ENCODE measurements at regions not wholly inside any gene's neighbourhood (a gene's known extent, or its start where the extent isn't known, plus 50 kb on each side); places are given as distances from the start of the nearest gene placed in this dataset.
"Not testable (repeated sequence)": the region's sequence is repeated elsewhere in the genome, so short reads cannot be mapped to it uniquely, and the experiment has no call there.

DNA sequence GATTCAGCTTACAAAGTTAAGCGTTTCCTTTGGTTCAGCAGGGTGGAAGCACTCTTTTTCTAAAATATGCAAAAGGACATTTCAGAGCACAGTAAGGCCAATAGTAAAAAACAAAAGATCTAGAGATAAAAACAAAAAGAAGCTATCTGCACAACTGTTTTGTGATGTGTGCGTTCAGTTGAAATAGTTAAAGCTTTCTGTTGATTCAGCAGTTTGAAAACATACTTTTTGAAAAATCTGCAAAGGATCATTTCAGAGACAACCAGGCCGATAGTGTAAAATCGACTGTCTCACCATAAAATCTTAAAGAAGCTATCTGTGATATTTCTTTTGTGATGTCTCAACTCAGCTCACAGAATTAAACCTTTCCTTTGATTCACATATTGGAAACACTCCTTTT is 300.0 kb upstream of the ALG10B start:
- H3K4me3 ChIP-seq (ENCODE audit: low read length) = no peak overlapping the region
- DNase-seq (ENCODE audit: low read depth, low spot score) = no peak

DNA sequence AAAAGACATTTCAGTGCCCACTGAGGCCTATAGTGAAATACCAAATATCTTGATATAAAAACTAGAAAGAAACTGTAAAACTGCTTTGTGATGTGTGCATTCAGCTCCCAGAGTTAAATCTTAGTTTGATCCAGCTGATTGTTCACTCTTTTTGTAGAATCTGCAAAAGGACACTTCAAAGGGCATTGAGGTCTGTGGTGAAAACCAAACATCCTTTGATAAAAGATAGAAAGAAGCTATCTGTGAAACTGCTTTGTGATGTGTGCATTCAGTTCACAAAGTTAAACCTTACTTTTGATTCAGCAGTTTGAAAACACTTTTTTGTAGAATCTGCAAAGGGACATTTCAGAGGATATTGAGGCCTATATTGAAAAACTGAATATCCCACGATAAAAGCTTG is 290.7 kb upstream of the ALG10B start:
- H3K4me3 ChIP-seq (ENCODE audit: low read length) = no peak overlapping the region
- peak; percentile 94 for DNase-seq (ENCODE audit: low read depth, low spot score)

DNA sequence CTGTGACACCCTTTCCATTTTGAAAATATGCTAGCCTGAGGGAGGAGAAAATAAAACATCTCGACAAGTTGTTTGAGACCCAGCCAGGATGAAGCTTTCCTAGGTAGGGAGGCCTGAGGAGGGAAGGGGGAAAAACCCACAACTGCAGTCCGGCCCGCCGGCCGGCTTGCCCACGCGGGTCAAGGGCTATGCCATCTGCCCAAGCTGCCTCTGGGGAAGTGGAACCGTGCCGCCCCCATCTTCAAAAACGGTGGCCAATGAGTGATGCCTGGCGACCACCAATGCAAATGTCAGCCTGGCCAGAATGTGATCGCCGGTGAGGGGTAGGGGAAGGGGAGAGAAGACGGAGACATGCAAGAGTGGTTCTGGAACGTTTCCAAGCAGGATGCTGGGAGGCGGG is 263.5 kb upstream of the ALG10B start:
- no peak for DNase-seq (ENCODE audit: low read depth, low spot score)
- no peak overlapping the region for H3K4me3 ChIP-seq (ENCODE audit: low read length)

DNA sequence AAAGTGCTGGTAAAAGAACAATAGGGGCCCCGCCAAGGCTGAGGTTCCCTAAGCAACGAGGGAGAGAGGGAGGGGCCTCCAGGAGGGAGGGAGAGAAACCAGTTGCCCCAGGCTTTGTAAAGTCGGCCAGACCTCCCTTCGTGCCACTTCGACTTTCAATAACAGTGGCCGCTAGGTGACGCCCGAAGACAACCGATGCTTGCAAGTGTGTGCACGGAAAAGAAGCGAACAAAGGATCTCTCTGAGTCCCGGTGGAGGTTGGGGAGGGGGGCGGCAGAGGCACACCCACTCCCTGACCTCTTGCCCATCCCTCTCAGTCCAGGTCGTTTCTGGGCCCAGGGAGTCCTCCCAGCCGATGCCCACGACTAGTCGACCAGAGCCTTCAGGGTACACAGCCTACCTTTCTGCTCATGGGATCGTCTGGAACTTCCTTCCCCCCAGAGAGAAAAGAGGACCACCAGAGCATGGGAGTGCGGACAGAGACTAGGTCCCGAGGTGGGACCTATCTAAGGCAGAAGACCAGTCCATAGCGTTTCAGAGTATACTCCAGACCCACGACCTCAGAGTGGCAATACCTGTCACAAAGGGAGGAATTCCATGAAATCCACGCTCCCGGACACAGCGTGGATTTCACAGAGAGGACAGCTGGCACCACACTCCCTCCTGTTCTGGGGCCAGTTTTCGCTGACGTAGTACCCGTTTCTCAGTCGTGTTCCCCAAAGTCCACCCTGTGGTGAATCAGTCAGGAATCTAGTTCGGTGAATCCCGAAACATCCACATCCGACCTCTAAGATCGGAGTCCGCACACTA is 262.7 kb upstream of the ALG10B start:
- H3K4me3 ChIP-seq (ENCODE audit: low read length) = no peak overlapping the region
- no peak for DNase-seq (ENCODE audit: low read depth, low spot score)

DNA sequence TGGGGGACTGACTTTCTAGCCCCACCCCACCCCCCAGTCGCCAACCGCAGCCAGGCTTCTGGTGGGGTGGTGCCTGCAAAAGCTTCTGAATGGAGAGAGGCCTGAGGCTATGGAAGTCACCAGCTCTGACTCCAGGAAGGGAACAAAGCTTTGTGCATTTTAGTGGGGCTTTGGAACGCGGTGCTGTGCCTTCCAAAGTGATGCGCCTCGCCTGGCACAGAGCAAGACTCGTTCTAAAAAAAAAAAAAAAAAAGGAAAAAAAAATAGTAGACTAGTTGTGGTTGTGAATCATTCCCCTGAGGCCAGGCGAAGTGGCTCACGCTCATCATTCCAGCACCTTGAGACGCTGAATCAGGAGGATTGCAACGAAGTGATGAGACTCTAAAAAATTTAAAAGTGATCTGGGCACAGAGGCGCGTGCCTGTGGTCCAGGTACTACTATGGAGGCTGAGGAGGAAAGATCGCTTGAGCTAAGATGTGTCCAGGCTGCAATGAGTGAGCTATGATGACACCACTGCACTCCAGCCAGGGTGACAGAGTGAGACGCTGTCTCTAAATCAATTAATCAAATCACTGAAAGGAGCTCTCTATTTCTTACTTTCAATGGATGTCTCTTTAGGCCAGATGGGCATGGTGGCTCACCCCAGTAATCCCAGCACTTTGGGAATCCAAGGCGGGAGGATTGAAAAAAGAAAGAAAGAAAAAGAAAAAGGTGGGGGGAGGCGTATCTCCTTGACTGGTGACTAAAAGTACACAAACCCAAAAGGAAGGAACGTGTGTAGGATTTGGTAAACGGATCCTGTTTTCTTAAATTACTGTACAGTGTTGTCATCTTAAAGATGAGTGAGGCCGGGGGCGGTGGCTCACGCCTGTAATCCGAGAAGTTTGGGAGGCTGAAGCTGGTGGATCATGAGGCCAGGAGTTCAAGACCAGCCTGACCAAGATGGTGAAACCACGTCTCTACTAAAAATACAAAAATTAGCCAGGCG is 259.6 kb upstream of the ALG10B start:
- DNase-seq (ENCODE audit: low read depth, low spot score) = no peak
- H3K4me3 ChIP-seq (ENCODE audit: low read length) = no peak overlapping the region

DNA sequence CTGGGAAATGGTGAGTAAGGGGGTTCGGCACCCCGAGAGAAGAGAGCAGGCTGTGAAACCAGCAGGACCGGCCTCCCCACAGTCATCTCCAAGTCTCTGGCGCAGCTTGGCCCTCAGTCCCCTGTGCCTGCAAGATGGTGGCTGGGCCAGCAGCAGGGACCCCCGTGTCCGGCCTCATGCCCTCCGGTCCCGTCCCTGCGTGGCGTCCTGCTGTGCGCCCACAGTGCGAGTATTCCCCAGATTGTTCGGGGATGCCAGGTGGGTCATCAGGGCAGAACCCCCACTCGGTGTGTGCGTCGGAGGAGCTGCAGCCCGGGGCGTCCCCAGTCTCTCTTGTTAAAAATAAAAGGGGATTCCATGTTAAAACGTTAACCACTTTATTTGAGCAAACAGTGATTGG is 216.9 kb upstream of the ALG10B start:
- DNase-seq (ENCODE audit: low read depth, low spot score) = no peak
- no peak overlapping the region for H3K4me3 ChIP-seq (ENCODE audit: low read length)

DNA sequence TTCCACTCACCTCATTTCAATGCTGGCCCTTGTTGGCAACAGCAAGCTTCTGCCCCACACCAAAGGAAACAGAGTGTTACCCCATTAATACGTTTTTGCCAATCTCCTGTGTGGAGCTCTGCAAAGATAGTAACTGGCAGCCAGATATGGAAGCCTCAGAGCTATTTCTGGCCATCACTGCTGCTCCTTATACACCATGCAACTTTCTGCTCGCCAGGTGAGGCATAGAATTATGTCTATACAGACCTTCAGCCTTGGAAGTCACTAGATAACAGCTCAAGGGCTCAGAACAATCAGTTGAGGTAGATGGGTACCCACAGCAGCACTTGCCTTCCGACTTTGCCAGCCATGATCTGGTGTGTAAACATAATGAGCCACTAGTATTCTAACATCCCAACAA is 214.8 kb upstream of the ALG10B start:
- DNase-seq (ENCODE audit: low read depth, low spot score) = no peak

DNA sequence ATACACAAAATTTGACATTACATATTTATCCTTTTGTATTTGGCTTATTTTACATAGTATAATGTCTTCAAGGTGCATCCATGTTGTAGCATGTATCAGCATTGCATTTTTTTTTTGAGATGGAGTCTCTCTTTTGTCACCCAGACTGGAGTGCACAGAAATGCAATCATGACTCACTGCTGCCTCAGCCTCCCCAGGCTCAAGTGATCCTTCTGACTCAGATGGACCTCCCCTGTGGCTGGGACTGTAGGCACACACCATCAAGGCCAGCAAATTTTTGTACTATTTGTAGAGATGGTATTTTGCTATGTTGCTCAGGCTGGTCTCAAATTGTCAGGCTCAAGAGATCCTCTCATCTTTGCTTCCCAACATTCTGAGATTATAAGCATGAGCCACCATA is 214.4 kb upstream of the ALG10B start:
- no peak for DNase-seq (ENCODE audit: low read depth, low spot score)
- no peak overlapping the region for H3K4me3 ChIP-seq (ENCODE audit: low read length)

More for the DNA sequence above, 214.8 kb upstream of the ALG10B start:
- H3K4me3 ChIP-seq (ENCODE audit: low read length) = no peak overlapping the region

DNA sequence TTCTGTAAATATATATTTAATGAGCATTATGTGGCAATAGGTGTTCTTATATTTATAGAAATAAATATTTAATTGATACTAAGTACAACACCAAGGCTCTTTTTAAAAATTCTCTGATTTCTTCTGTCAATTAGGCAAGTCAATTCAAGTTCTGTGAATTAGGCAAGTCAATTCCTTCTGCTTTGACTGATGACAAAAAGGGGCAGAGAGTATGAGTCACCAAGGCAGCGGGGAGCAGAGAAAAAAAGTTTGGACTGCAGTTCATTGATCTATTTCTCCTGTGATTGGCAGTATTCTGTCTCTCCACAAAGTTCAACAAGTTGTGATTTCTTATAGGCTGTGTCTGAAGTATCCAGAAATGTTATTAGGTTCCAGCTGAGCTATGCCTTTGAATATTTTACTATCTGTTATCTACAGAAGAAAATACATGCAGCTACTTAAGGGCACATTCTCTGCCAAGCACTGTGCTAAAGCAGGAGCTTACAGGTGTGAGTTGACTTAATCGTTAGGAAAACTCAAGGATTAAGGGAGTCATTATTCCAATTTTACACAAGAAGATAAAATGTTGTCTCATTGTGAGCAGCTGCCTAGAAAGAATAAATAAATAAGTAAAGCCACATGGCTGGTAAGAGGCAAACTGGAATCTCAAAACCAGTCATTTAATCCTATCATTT is 206.4 kb upstream of the ALG10B start:
- H3K4me3 ChIP-seq (ENCODE audit: low read length) = no peak overlapping the region
- DNase-seq (ENCODE audit: low read depth, low spot score) = no peak

DNA sequence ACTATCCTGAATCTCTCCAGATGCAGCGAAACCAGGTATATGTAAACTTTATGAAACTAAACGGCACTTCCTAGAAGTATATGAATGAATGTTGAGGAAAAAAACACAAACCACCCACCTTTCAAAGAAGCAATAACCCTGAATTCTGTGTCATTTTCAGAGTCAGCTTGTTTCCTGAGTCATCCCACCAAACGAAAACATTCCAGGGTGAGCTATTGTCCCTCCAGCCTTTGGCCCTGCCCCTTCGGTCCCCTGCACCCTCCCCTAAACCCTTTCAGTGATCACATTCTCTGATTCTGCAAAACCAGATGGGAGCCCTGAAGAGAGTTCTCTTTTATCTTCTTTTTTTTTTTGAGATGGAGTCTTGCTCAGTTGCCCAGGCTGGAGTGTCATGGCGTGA is 202.6 kb upstream of the ALG10B start:
- no peak for DNase-seq (ENCODE audit: low read depth, low spot score)
- H3K4me3 ChIP-seq (ENCODE audit: low read length) = no peak overlapping the region

DNA sequence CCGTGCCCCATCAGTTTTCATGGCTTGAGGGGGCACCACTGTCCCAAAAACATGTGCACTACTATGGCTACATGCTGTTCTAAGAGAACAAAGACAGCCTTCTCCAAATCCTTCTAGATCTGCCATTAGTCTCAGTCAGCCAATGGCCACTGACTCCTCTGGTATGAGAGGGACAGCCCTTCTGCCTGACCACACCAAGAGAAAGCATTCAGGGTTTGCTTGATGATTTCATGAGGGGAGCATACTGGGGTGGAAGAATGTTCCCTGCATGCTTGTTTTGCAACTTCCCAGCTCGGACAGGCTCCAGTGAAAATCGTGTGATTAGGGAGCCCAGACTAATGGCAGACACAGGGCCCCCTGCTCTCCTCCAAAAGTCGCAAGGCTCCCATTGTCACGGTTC is 199.6 kb upstream of the ALG10B start:
- DNase-seq (ENCODE audit: low read depth, low spot score) = no peak
- no peak overlapping the region for H3K4me3 ChIP-seq (ENCODE audit: low read length)

DNA sequence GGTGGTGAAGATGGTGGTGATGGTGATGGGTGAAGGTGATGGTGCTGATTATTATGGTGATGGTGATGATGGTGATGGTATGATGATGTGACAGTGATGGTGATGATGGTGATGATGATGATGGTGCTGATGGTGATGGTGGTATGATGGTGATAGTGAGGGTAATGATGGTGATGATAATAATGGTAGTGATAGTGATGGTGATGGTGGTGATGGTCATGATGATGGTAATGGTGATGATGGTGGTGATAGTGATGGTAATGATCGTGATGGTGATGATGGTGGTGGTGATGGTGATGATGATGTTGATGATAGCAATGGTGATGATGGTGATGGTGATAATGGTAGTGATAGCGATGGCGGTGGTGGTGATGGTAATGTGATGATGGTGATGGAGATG is 197.9 kb upstream of the ALG10B start:
- no peak for DNase-seq (ENCODE audit: low read depth, low spot score)
- no peak overlapping the region for H3K4me3 ChIP-seq (ENCODE audit: low read length)

DNA sequence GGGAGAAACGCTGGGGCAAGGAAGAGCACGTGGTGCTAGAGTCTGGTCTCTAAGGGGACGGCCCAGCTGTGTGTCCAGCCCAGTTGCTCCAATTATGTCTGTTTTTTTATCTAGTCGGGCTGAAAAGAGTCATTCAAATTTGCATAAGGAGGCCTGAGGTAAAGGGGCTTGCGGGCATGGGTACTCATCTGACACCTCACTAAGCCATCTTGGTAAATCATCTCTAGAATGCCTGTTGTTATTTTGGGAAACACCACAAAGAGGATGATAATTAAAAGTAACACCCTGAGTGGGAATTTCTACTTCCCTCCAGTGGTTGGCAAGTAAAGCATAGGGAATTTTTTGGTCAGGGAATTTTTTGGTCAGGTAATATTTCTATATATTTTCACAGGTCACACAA is 196.1 kb upstream of the ALG10B start:
- no peak for DNase-seq (ENCODE audit: low read depth, low spot score)
- no peak overlapping the region for H3K4me3 ChIP-seq (ENCODE audit: low read length)

DNA sequence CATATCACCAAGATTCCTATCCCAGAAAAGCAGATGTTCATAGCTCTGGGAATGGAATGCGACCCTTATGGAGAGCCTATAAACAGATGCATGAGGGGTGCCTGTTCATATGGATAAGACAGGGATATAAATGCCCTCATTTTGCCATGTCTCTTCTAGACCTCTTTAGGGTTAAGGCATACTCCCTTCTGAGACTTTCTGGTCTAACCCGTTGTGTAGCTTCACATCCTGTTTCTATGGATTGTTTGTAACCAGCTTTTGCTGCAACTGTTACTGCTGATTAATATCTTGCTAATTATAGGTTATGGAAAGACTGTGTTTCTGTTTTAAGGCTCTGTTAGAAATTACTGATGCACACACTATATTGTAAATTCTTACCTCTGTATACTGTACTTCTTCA is 193.5 kb upstream of the ALG10B start:
- DNase-seq (ENCODE audit: low read depth, low spot score) = not testable (repeated sequence)

DNA sequence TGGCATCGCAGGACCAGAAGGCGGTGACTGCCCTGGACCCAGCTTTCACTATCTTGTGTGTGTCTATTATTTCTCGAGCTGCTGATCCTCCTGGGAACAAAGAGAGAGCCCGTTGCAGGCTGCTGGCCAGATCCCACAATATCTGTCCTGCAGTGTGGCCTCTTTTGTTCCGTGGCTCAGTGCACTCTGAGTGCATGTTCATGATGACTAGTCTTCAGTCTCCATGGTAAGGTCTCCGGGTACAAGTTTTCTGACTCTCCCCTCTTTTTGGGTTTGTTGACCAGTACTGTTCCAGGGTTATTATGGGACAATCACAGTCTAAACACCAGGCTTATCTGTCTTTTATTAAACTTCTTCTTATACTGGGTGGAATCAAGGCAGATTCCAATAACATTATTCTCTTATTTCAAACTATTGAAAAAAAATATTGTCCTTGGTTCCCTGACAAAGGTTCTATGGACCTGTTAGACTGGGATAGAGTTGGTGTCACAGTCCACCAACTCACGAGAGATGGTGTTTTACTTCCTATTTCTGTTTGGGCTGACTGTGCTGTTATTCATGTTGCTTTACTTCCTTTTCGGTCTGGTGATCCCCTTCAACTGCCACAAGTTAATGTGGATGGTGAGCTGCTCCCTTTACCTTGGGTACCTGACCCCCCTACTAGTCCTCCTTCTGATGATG is 192.9 kb upstream of the ALG10B start:
- no peak overlapping the region for H3K4me3 ChIP-seq (ENCODE audit: low read length)
- no peak for DNase-seq (ENCODE audit: low read depth, low spot score)

More for the DNA sequence above, 193.5 kb upstream of the ALG10B start:
- not testable (repeated sequence) for H3K4me3 ChIP-seq (ENCODE audit: low read length)

DNA sequence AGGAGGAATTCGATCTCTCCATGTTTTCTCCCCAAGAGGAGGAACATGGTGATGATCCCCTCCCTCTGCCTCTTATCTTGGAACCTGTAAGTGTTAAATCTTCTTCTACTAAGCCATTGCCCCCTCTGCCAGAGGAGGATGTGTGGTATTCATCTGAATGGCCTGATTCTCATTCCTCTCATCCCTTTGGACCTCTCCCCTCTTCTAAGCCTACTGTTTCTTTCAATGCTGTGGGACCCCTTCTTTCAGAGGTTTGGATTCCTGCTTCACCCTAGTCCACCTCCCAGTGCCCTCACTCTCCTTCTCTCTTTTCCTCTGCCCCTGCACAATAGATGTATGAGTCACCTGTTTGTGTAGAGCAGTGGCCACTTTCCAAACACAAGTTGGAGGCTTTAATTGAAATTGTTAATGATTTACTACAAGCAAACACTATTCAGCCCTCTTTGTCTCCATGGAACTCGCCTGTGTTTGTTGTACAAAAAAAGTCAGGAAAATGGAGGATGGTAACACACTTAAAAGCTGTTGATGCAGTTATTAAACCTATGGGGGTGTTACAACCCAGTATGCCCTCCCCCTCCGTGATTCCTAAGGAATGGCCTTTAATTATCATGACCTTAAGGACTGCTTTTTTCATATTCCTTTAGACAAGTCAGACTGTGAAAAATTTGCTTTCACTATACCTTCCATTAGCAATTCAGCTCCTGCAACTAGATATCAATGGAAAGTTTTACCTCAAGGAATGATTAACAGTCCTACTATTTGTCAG is 192.1 kb upstream of the ALG10B start:
- no peak for DNase-seq (ENCODE audit: low read depth, low spot score)
- no peak overlapping the region for H3K4me3 ChIP-seq (ENCODE audit: low read length)

DNA sequence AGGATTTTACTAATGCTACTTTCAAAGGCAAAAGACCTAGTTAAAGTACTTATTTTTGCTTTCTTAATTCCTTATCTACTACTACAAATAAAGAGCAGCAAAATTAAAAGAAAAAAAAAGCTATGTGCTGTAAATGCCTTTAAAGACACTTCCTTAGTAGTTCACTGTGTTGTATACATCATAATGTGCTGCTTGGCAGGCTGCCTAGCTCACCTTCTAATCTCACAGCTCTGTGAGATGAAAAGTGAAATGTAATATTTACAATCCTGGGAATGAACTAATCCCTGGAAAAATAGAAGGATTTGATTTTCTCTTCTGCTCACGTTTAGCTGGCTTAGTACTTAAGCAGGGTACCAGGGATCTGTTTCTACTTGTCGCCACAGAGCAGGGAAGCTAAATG is 184.4 kb upstream of the ALG10B start:
- H3K4me3 ChIP-seq (ENCODE audit: low read length) = no peak overlapping the region

DNA sequence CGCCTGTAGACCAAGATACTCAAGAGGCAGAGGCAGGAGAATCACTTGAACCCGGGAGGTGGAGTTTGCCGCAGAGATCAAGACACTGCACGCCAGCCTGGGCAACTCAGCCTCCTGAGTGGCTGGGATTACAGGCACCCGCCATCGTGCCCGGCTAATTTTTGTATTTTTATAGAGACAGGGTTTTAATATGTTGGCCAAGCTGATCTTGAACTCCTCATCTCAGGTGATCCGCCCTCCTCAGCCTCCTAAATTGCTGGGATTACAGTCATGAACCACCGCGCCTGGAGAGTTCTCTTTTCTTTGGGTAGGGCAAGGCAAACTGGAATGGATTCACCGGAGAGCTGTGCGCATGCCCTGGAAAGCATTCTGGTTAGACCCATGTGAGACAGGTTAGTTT is 179.3 kb upstream of the ALG10B start:
- no peak for DNase-seq (ENCODE audit: low read depth, low spot score)
- H3K4me3 ChIP-seq (ENCODE audit: low read length) = no peak overlapping the region

More for the DNA sequence above, 184.4 kb upstream of the ALG10B start:
- no peak for DNase-seq (ENCODE audit: low read depth, low spot score)
